SK-N-SH (cell line): ENCODE measurements at regions not wholly inside any gene's neighbourhood (a gene's known extent, or its start where the extent isn't known, plus 50 kb on each side); places are given as distances from the start of the nearest gene placed in this dataset.

Experiments used
- CTCF ChIP-seq: fragments of 200-600 bp; sonication (generic); IDR thresholded peaks from 2 replicates; pipeline ENCODE4 v1.6.1; 2017; ENCODE audit warnings: antibody characterized with exemption, mild to moderate bottlenecking, moderate library complexity
- EZH2phosphoT487 ChIP-seq: fragments of 200-600 bp; sonication (generic); IDR thresholded peaks from 2 replicates; pipeline ENCODE4 v1.6.1; 2017; ENCODE audit warnings: low read depth, mixed run types, mild to moderate bottlenecking, antibody characterized with exemption, moderate library complexity, borderline replicate concordance
- FOXM1 ChIP-seq: IDR thresholded peaks from 2 replicates; pipeline ENCODE4 v1.4.0; 2012; ENCODE audit warnings: low read depth, mild to moderate bottlenecking
- MAX ChIP-seq: IDR thresholded peaks from 2 replicates; pipeline ENCODE4 v1.4.0; 2012; ENCODE audit warnings: low read depth
- MXI1 ChIP-seq: IDR thresholded peaks from 2 replicates; pipeline ENCODE4 v1.6.1; 2012; ENCODE audit warnings: mild to moderate bottlenecking, low read depth, low read length, improper control_type of control experiment
- NRF1 ChIP-seq: IDR thresholded peaks from 2 replicates; pipeline ENCODE4 v1.6.1; 2012; ENCODE audit warnings: low read depth, mild to moderate bottlenecking, low read length
- POLR2AphosphoS5 ChIP-seq: IDR thresholded peaks from 2 replicates; pipeline ENCODE4 v1.6.1; 2012; ENCODE audit warnings: low read depth, low read length
- RAD21 ChIP-seq: IDR thresholded peaks from 2 replicates; pipeline ENCODE4 v1.6.1; 2012; ENCODE audit warnings: mild to moderate bottlenecking, low read length
- REST ChIP-seq: IDR thresholded peaks from 2 replicates; pipeline ENCODE4 v1.6.1; 2012; ENCODE audit warnings: mild to moderate bottlenecking, low read depth, low read length, moderate library complexity
- SMC3 ChIP-seq: IDR thresholded peaks from 2 replicates; pipeline ENCODE4 v1.6.1; 2012; ENCODE audit warnings: low read depth, low read length, improper control_type of control experiment
- TCF12 ChIP-seq: IDR thresholded peaks from 2 replicates; pipeline ENCODE4 v1.4.0; 2012
- TEAD4 ChIP-seq: IDR thresholded peaks from 2 replicates; pipeline ENCODE4 v1.4.0; 2012; ENCODE audit warnings: mild to moderate bottlenecking, borderline replicate concordance; ENCODE audit not compliant: insufficient read depth

GRCh38 chr19:28874742-28875141 is 338.2 kb downstream of the UQCRFS1 start:
- TF ChIP-seq POLR2AphosphoS5 (no peak), MXI1 (no peak), MAX (no peak), CTCF (no peak), FOXM1 (no peak), SMC3 (no peak), TEAD4 (no peak), RAD21 (no peak), REST (no peak), NRF1 (no peak), EZH2phosphoT487 (no peak), TCF12 (no peak)
